Lung (tissue), 11 donors: ENCODE measurements at regions not wholly inside any gene's neighbourhood (a gene's known extent, or its start where the extent isn't known, plus 50 kb on each side); places are given as distances from the start of the nearest gene placed in this dataset.
"Not testable (repeated sequence)": the region's sequence is repeated elsewhere in the genome, so short reads cannot be mapped to it uniquely, and the experiment has no call there.

Source experiments
- ATAC-seq: fragments of 200-7000 bp; cut with Tn5 transposase; one replicate; pipeline ENCODE4 v1.9.1; 2020; ENCODE audit warnings: moderate number of reproducible peaks; ENCODE audit not compliant: insufficient read depth, low FRiP score
- DNase-seq, 3 donors: peaks; one replicate each; pipeline ENCODE4 v3.0.0-alpha.2; 2013 to 2017
- H3K27ac ChIP-seq, 2 donors: one replicate each; pipeline ENCODE4 v1.5.1; 2013; ENCODE audit warnings: mild to moderate bottlenecking in 2 of 2, moderate library complexity in 2 of 2, control low read depth in 1 of 2, inconsistent platforms in 1 of 2, low read depth in 1 of 2, low read length in 1 of 2
- H3K27me3 ChIP-seq, 3 donors: one replicate each; pipeline ENCODE4 v1.5.1; 2013; ENCODE audit warnings: low read length in 2 of 3; ENCODE audit not compliant: control insufficient read depth in 3 of 3, insufficient read depth in 3 of 3
- H3K36me3 ChIP-seq, 4 donors: one replicate each; pipeline ENCODE4 v1.5.1; 2013; ENCODE audit warnings: low read length in 4 of 4, mild to moderate bottlenecking in 1 of 4, moderate library complexity in 1 of 4; ENCODE audit not compliant: control insufficient read depth in 4 of 4, insufficient read depth in 4 of 4
- H3K4me1 ChIP-seq, 5 donors: one replicate each; pipeline ENCODE4 v1.5.1; 2013; ENCODE audit warnings: low read length in 5 of 5, mild to moderate bottlenecking in 2 of 5, moderate library complexity in 1 of 5; ENCODE audit not compliant: control insufficient read depth in 5 of 5, insufficient read depth in 5 of 5
- H3K4me3 ChIP-seq: one replicate; pipeline ENCODE4 v1.5.1; 2013; ENCODE audit warnings: mild to moderate bottlenecking, control low read depth, moderate library complexity
- H3K9ac ChIP-seq, 2 donors: one replicate each; pipeline ENCODE4 v1.5.1; 2013; ENCODE audit warnings: low read length in 2 of 2, control low read depth in 1 of 2; ENCODE audit not compliant: insufficient read depth in 1 of 2
- H3K9me3 ChIP-seq, 4 donors: one replicate each; pipeline ENCODE4 v1.5.1; 2013; ENCODE audit warnings: low read length in 3 of 4, mild to moderate bottlenecking in 1 of 4, moderate library complexity in 1 of 4; ENCODE audit not compliant: control insufficient read depth in 4 of 4, insufficient read depth in 3 of 4
- WGBS, 2 donors: extraction: QIAGEN DNeasy Blood & Tissue Kit; methylation state at CpG; one replicate each; pipeline ENCODE4 v1.1.7; 2013; 5-methylcytosine and 5-hydroxymethylcytosine counted together
- TF ChIP-seq, protein P1 (sequence below): IDR thresholded peaks from 2 replicates; pipeline ENCODE4 v1.5.1; 2012; ENCODE audit warnings: mild to moderate bottlenecking; ENCODE audit errors: control extremely low read depth, extremely low read depth
- donor health status: control.
- donor health status: control.
- donor health status: Bipolar disorder and iron deficiency.
- donor health status: healthy.
- donor health status: DM: yes; HTN: yes; CAD: no.

DNA sequence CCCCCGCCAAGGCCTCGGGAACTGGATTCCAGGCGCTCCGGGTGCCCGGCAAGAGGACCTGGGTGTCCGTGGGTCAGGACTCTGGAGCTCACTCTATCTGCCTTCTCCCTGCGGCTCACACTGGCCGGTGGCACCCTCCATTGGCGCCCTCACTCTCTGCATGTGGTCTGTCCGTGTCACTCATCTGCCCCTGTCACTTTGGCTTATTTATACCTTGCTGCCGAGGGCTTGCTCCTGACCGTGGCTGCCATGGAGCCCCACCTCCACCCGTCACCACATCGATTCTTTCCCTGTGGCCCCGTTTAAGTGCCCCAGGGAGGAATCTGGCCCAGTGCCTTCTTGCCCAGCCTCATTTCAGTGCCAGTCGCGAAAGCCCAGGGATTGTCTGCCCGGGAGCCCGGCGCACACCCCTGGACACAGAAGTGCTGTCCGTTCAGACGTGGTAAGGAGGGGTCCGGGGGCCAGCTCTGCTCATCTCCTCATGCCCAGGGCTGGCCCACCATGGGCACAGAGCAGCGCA, 113.5 kb downstream of the NPIPB11 start:
- Histone ChIP-seq H3K4me1 (peaks cover 0 to 23% (median 8%) of the 10 kb centered on the region in 5 donors), H3K27ac (peak overlapping the region in 1 of 2 donors; percentile 95)
- ATAC-seq, H3K4me3 ChIP-seq, H3K27me3 ChIP-seq, H3K36me3 ChIP-seq, H3K9me3 ChIP-seq, DNase-seq, H3K9ac ChIP-seq: not testable (repeated sequence)
- 80 to 87% methylated on average over 21 to 24 of the region's 24 CpGs for WGBS, 2 donors

DNA sequence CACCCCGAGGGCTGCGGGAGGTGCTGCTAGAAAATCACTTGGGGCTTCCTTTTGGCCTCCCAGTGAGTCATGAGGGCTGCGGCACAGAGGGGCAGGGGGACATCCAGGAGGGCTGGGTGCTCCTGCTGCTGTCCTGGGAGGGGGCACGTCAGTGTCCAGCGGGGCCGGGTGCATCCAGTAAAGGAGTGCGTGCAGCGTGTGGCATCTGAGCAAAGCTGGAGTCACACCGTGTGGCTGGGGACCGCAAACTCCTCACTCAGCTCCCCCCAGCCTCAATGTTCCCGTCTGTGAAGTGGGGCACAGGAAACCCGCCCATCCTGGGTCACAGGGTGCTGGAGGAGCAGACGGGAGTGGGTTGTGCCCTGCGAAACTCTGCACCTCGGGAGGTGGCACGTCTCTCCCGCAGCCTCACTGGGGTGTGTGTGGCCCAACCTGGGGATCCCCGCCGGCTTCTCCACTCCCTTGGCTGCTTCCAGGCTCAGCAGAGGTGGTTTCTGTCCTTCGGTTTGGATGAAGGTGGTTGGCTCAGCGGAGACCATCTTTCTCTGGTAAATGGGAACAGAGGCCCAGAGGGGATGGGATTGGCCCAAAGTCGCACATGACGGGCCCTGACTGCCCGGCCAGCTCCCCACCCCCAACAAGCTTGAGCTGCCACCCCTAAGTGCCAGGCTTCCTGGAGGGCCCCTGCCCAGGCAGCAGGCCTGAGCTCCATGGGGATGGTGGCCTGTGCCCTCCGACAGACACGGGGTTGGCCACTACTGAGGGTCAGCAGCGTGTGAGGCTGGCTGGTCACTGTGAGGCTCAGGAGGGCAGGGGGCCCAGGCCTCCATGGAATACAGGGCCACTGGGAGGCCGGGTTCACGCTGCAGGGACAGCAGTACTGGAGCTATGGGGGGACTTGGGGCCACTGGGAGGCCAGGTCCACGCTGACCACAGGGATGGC, 114.9 kb downstream of the NPIPB11 start:
- H3K9me3 ChIP-seq, DNase-seq, H3K9ac ChIP-seq, ATAC-seq, H3K27me3 ChIP-seq, H3K36me3 ChIP-seq, H3K4me3 ChIP-seq: not testable (repeated sequence)
- WGBS, 2 donors = 83 to 89% methylated on average over 26 to 28 of the region's 30 CpGs
- Histone ChIP-seq H3K4me1 (peaks cover 0 to 27% (median 8%) of the 10 kb centered on the region in 5 donors), H3K27ac (peak overlapping the region; percentile 24 to 95)

DNA sequence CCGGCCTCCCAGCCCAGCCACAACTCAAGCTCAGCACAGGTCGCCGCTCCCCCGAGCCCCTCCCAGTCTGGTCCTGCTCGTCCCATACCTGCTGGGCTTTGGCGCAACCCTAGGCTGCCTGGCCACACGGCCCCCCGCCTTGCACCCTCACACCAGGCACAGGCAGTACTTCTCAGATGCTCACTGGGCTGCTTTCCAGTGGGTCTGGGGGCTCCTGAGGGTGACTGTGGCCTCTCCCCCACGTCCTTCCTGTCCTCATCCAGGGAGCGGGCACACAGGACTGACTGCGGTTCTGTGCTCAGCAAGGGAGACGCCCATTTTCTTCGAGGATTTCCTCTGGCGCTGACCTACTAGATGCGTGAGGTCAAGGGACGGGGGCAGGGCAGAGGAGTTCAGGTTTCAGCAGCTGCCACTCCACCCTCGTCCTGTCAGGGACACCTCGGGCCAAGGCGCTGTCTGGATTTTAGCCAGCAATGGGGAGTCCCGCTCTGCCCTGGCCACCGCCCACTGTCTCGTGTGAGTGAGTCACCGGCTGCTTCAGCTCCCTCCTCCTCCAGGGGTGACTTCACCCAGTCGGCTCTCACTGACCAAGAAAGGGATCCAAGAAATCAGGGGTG, 115.8 kb downstream of the NPIPB11 start:
- Histone ChIP-seq H3K9ac (peak overlapping the region in 1 of 2 donors; percentile 23), H3K4me1 (peaks cover 0 to 27% (median 8%) of the 10 kb centered on the region in 5 donors), H3K27ac (peak overlapping the region; percentile 20 to 85), H3K9me3 (peaks cover 0 to 1% (median 0%) of the 10 kb centered on the region in 4 donors), H3K27me3 (no peaks in the 10 kb centered on the region), H3K4me3 (no peak overlapping the region), H3K36me3 (no peaks in the 10 kb centered on the region)
- TF ChIP-seq, protein P1, sequence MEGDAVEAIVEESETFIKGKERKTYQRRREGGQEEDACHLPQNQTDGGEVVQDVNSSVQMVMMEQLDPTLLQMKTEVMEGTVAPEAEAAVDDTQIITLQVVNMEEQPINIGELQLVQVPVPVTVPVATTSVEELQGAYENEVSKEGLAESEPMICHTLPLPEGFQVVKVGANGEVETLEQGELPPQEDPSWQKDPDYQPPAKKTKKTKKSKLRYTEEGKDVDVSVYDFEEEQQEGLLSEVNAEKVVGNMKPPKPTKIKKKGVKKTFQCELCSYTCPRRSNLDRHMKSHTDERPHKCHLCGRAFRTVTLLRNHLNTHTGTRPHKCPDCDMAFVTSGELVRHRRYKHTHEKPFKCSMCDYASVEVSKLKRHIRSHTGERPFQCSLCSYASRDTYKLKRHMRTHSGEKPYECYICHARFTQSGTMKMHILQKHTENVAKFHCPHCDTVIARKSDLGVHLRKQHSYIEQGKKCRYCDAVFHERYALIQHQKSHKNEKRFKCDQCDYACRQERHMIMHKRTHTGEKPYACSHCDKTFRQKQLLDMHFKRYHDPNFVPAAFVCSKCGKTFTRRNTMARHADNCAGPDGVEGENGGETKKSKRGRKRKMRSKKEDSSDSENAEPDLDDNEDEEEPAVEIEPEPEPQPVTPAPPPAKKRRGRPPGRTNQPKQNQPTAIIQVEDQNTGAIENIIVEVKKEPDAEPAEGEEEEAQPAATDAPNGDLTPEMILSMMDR = no peak
- peak; percentile 91 for ATAC-seq
- DNase-seq = peak; percentile 91 to 92 (median 91)
- WGBS, 2 donors = 14 to 15% methylated on average over 17 to 24 of the region's 24 CpGs

DNA sequence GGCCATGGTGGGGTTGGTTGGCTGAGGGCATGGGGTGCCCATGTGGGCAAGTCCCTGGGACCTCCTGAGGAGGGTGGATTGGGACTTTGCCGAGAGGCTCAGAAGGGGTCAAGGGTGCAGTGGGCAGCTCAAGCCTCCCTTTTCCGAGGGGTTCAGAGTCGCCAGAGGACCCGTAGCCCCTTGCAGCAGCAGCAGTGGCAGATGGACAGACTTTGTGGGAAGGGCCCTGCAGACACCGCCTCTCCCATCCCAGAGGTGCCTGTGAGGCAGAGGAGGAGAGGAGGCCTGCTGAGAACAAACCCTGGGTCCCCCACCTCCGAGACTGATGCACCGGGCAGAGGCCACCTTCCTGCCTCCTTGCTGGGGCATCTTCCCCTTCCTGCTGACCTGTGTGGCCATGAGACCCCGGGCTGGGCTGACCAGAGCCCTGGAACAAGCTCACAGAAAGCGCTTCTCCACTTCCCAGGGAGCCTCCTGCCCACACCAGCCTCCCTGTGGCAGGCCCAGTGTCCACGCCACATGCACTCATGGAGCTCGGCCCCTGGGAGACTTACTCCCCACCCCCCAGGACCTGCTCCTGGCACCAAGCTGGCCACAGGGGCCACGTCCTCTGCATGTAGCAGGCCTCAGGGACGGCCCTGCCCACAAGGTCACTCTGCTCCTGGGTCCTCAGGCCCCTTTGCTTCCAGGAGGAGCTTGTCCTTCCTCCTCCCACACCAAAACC, 116.8 kb downstream of the NPIPB11 start:
- DNase-seq, H3K36me3 ChIP-seq, H3K9me3 ChIP-seq, ATAC-seq, H3K27me3 ChIP-seq, H3K9ac ChIP-seq, H3K4me3 ChIP-seq: not testable (repeated sequence)
- H3K4me1 ChIP-seq = peaks cover 1 to 27% (median 10%) of the 10 kb centered on the region in 5 donors
- WGBS, 2 donors = 85 to 94% methylated on average over 9 to 13 of the region's 13 CpGs
- H3K27ac ChIP-seq = peak overlapping the region in 1 of 2 donors; percentile 85

DNA sequence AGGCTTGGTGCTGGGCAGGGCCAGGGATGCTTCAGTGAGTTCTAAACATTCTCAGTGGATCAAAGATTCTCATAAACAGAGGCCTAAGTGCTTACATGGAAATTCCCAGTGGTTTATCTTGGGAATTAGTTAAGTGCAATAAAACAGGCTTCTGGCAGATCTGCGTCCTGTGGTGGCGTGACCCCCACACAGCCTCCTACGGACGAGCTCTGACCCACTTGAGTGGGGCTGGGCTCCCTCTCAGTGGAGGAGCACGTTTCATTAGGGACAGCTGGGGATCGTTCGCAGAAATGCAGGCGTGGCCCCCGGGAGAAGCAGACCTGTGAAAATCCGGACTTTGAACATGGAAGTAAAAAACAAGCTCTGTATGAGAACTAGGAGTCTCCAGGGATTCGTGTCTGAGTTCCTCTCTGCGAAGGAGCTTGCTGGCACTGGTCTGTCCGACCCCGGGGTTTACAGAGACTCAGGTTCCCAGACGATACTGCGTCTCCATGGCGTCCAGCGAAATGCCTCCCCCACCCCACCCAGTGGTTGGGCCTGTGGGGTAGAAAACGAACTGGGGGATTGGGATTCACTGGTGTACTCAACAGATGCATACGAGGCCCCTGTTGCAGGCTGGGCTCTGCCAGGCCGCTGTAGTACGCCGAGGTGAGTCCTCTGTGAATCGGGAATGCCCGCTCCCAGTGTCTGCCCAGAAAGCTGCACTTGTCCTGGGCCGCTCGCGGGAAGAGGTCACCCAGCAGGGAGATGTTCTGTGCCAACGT, 117.6 kb downstream of the NPIPB11 start:
- peaks cover 3 to 27% (median 10%) of the 10 kb centered on the region in 5 donors for H3K4me1 ChIP-seq
- not testable (repeated sequence) for H3K9ac ChIP-seq, H3K9me3 ChIP-seq, H3K27ac ChIP-seq, H3K4me3 ChIP-seq, H3K36me3 ChIP-seq, H3K27me3 ChIP-seq, ATAC-seq
- DNase-seq = peak in 2 of 3 donors; percentile 47 to 61
- WGBS, 2 donors = 81 to 91% methylated on average over 28 to 29 of the region's 29 CpGs

DNA sequence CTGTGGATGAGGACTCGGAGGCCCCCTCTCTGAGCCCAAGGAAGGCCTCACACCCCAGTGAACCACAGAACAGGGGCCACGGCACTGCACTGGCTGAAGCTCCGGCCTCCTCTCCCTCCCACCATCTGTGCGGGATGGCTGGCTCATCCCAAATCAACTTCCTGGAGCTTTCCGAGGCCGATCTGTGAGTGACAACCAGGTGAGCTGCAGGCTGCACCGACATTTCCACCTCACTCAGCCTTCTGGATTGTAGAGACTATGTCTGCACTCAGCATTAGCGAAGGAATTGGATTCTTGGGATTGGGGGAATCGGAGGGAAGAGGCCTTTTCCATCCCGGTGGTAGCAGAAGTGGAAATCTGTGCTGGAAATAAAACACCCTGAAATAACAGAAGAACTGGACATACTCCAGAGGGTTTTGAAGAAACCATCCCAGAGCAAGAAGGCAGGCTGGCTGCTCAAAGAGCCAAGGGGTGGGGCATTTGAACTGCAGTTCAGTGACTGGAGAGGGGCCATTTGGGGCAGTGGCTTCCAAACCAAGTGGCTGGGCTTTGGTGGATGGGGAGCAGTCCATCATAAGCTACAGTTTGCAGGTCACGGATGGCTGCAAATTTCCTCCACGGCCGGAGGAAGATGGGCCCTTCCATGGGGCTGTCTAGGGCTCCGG, 118.5 kb downstream of the NPIPB11 start:
- ATAC-seq, H3K4me3 ChIP-seq, H3K9ac ChIP-seq, H3K36me3 ChIP-seq, H3K9me3 ChIP-seq, H3K27me3 ChIP-seq: not testable (repeated sequence)
- peak overlapping the region in 1 of 2 donors; percentile 4 for H3K27ac ChIP-seq
- whole genome bisulfite sequencing, 2 donors = 81 to 90% methylated on average over 13 to 14 of the region's 14 CpGs
- peaks cover 3 to 27% (median 10%) of the 10 kb centered on the region in 5 donors for H3K4me1 ChIP-seq
- peak in 1 of 3 donors; percentile 27 for DNase-seq
